KOPT-K1 (cell line): ENCODE measurements at regions not wholly inside any gene's neighbourhood (a gene's known extent, or its start where the extent isn't known, plus 50 kb on each side); places are given as distances from the start of the nearest gene placed in this dataset.

Experiments used
- H3K27ac ChIP-seq: fragments of 200-600 bp; sonication (generic); 2 replicates; pipeline ENCODE4 v1.5.1; 2016; ENCODE audit warnings: antibody characterized with exemption, mild to moderate bottlenecking, low read depth, low read length; ENCODE audit not compliant: poor library complexity, severe bottlenecking
- H3K36me3 ChIP-seq: fragments of 200-600 bp; sonication (generic); 2 replicates; pipeline ENCODE4 v1.5.1; 2017; ENCODE audit warnings: antibody characterized with exemption, mild to moderate bottlenecking, low read length, moderate library complexity; ENCODE audit not compliant: insufficient read depth
- H3K9me3 ChIP-seq: fragments of 200-600 bp; sonication (generic); 2 replicates; pipeline ENCODE4 v1.5.1; 2017; ENCODE audit warnings: antibody characterized with exemption, low read length, mild to moderate bottlenecking; ENCODE audit not compliant: insufficient read depth, poor library complexity, severe bottlenecking

DNA sequence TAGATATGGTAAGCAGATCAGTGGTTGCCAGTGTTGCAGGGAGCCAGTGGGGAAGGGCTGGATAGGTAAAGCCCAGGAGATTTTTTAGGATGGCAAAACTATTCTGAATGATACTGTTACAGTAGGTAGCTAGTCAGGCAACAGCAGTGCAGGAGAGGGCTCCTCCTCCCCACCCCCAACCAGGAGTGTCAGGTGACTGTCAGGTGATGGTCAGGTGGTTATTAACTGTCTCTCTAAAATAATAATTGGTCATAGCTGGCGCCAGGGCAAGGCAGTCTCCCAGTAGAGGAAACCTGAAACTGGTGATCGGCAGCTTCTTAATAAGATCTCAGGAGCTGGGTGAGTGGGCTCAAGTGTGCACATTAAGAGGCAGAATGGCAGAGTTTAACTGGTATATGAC, 201.6 kb upstream of the PARD3B start:
- H3K27ac ChIP-seq = no peak overlapping the region
- no peaks in the 10 kb centered on the region for H3K9me3 ChIP-seq
- no peaks in the 10 kb centered on the region for H3K36me3 ChIP-seq

- no peak overlapping the region for H3K27ac ChIP-seq
- no peaks in the 10 kb centered on the region for H3K9me3 ChIP-seq
- no peaks in the 10 kb centered on the region for H3K36me3 ChIP-seq
Observed at GRCh38 chr2:204344119-204344518, 201.2 kb upstream of the PARD3B start.

- Histone ChIP-seq H3K9me3 (no peaks in the 10 kb centered on the region), H3K36me3 (no peaks in the 10 kb centered on the region), H3K27ac (no peak overlapping the region)
Observed at GRCh38 chr2:204346906-204347305, 198.4 kb upstream of the PARD3B start.

GRCh38 chr2:204353823-204354222, 191.5 kb upstream of the PARD3B start:
- Histone ChIP-seq H3K27ac (no peak overlapping the region), H3K36me3 (no peaks in the 10 kb centered on the region), H3K9me3 (no peaks in the 10 kb centered on the region)

- no peaks in the 10 kb centered on the region for H3K9me3 ChIP-seq
- no peaks in the 10 kb centered on the region for H3K36me3 ChIP-seq
- H3K27ac ChIP-seq = no peak overlapping the region
Observed at GRCh38 chr2:204354442-204354856, 190.8 kb upstream of the PARD3B start.

DNA sequence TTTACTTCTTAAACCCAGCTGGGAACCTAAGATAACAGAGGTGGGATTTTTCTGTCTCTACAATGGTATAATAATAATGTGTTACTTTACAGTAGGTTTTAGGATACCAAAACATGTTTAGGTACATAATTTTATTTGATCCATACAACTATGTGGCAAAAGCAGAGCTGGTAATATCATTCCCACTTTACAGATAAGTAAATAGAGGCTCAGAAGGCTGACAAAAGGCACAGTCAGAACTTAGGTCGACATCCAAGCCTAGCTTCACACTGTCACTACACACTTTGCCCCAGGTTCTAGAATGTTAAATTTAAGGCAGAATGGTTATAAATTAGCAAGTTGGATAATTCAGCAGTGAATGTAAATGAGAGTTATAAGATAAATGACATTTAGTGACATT, 189.6 kb upstream of the PARD3B start:
- Histone ChIP-seq H3K36me3 (no peaks in the 10 kb centered on the region), H3K9me3 (no peaks in the 10 kb centered on the region), H3K27ac (no peak overlapping the region)

DNA sequence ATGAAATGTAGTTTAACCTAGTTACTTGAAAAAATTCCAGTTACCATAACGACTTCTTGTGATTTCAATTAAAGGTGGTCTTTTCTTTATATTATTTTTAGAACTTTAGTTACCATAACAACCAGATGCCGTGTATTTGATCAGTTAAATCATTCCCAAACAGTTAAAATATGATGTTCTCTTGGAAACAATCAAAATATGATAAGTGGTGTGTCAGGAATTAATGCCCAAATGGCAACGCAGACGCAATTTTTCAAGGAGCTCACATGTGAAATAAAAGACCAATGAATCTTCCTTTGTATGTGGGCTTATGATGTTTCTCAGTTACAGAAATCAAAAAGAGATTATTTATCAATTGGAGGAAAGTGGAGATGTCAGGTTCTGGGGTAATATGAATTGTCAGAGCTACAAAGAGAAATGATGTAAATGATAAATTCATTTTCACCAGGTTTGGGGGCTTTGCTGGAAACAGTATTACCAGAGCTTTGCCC, 189.1 kb upstream of the PARD3B start:
- Histone ChIP-seq H3K9me3 (no peaks in the 10 kb centered on the region), H3K27ac (no peak overlapping the region), H3K36me3 (no peaks in the 10 kb centered on the region)

DNA sequence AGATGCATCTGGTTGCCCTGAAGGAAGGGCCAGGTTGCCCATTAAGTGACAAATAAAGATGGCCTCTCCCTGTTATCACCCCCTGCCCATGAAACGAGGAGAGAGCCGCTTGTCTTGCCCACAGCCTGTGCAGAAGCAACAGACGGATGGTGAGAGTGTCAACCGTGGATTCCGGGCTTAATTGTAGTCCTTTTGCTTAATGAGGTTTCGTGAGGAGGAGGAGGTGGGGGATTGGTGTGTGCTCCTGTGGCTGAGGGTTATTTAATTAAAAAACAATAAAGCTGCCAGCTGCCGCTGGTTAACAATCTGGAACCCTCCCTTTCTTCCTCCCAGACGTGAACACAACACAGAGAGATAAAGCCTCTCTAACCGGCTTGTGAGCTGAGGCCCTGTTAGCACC, 188.0 kb upstream of the PARD3B start:
- no peaks in the 10 kb centered on the region for H3K36me3 ChIP-seq
- no peak overlapping the region for H3K27ac ChIP-seq
- no peaks in the 10 kb centered on the region for H3K9me3 ChIP-seq

DNA sequence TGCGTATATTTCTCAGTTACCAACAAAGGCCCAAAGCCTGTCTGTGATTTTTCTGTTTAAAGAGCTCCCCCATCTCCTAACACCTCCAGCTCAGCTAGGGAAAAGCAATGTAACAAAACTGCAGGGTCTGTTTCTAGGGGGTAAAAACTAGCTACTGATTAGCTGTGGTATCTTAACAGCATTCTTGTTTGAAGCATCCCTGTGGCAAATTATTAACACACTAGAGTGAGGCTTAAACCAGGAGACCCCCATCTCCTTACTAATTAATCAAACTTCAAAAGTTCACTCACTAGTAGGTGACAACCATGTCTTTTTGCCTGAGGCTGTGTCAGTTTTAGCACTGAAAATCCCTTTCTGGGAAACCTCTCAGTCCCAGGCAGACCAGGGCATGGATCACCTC, 186.2 kb upstream of the PARD3B start:
- Histone ChIP-seq H3K9me3 (no peaks in the 10 kb centered on the region), H3K36me3 (no peaks in the 10 kb centered on the region), H3K27ac (no peak overlapping the region)

DNA sequence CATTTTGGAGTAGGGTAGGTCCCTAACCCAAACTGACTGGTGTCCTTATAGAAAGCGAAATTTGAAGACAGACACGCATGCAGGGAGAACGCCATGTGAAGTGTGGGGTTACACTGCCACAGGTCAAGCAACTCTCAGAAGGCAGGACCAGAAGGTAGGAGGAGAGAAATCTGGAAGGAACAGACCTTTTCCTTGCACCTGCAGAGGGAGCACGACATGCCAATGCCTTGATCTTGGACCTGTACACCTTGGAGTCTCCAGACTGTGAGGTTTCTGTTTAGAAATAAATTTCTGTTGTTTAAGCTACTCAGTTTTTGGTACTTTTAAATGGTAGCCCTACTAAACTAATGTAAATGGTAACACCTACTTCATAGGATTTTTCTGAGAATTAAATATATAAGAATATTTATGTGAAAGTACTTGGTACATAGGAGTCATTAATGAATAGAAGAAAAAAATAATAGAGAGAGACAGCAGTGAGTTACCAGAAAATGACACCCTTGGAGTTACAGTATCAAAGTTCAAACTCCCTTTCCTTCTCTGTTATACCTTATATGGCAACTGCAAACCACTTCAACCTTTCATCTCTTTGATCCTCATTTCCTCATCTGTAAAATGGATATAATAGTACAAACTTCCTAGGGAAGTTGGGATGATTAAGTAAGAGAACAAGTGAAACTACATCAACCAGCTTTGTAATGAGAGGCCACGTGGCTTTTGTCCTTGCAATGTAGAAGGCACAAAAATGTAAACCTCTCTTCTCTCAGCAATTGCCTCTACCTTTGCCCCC, 184.9 kb upstream of the PARD3B start:
- Histone ChIP-seq H3K27ac (no peak overlapping the region), H3K36me3 (no peaks in the 10 kb centered on the region), H3K9me3 (no peaks in the 10 kb centered on the region)

DNA sequence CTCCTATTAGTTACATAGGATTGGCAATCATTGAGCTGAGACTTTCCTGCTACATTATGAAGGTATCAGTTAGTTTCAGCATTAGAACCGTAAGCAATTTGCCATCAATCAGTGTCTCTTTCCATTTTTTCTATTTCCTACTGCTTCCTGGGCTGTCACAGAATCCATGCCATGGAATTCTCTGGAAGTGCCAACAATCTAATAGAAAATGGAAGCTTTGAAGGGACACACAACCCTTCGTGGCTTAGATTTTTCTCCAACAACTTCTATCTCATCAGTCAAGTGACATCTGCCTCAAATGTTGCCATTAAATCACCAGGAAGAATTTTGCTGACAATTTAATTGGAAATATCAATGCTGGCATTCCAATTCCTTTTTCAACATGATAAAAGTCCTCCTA, 183.5 kb upstream of the PARD3B start:
- Histone ChIP-seq H3K27ac (no peak overlapping the region), H3K9me3 (no peaks in the 10 kb centered on the region), H3K36me3 (no peaks in the 10 kb centered on the region)

DNA sequence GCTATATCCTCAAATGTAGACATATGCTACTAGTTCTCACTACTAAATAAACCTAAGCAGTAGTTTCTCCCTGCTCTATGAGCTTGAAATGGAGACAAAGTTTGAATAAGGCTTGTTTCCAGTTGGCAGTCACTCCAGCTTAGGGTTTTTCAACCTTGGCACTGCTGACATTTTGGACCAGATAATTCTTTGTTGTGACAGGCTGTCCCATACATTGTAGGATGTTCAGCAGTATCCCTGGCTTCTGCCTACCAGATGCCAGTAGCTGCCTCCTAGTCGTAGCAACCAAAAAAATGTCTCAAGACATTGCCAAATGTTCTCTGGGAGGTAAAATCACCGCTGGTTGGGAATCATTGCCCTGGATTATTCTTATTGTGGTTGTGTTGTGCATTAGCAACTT, 182.7 kb upstream of the PARD3B start:
- no peaks in the 10 kb centered on the region for H3K36me3 ChIP-seq
- no peak overlapping the region for H3K27ac ChIP-seq
- H3K9me3 ChIP-seq = no peaks in the 10 kb centered on the region

DNA sequence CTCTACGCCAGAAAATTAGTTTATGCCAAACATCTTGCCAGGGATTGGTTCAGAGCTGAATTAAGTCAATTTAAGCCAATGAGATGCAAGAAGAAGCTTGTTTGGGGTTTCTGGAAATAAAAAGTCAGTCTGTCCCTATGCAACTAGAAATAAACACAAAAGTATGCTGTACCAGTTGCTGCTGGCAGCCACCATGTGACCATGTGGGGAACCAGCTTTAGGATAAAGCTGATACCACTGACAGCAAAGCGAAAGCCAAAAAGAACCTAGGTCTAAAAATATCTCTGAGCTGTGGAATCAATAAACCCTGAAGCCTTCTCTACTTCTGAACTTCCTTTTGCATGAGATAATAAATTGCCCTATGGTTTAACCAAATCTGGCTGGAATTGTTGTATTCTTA, 181.8 kb upstream of the PARD3B start:
- no peaks in the 10 kb centered on the region for H3K36me3 ChIP-seq
- H3K27ac ChIP-seq = no peak overlapping the region
- no peaks in the 10 kb centered on the region for H3K9me3 ChIP-seq

- Histone ChIP-seq H3K9me3 (no peaks in the 10 kb centered on the region), H3K36me3 (no peaks in the 10 kb centered on the region), H3K27ac (no peak overlapping the region)
Observed at GRCh38 chr2:204364860-204365535, 180.3 kb upstream of the PARD3B start.

- Histone ChIP-seq H3K9me3 (no peaks in the 10 kb centered on the region), H3K36me3 (no peaks in the 10 kb centered on the region), H3K27ac (no peak overlapping the region)
Observed at GRCh38 chr2:204365811-204366210, 179.5 kb upstream of the PARD3B start.

GRCh38 chr2:204367466-204367865, 177.8 kb upstream of the PARD3B start:
- Histone ChIP-seq H3K36me3 (no peaks in the 10 kb centered on the region), H3K27ac (no peak overlapping the region), H3K9me3 (no peaks in the 10 kb centered on the region)
